ENCODE measurements at regions not wholly inside any gene's neighbourhood (a gene's known extent, or its start where the extent isn't known, plus 50 kb on each side); places are given as distances from the start of the nearest gene placed in this dataset.

- no peak overlapping the region for H2AFZ ChIP-seq (ENCODE audit: low read depth, low read length, severe bottlenecking)
- TF ChIP-seq CTCF (IDR thresholded peaks at IDR 0.05; ENCODE audit: insufficient read depth, low read length, poor library complexity, severe bottlenecking): no peak
These were observed 61.5 kb upstream of the DMAC1 start for GRCh38 chr9:7861086-7861485.

DNA sequence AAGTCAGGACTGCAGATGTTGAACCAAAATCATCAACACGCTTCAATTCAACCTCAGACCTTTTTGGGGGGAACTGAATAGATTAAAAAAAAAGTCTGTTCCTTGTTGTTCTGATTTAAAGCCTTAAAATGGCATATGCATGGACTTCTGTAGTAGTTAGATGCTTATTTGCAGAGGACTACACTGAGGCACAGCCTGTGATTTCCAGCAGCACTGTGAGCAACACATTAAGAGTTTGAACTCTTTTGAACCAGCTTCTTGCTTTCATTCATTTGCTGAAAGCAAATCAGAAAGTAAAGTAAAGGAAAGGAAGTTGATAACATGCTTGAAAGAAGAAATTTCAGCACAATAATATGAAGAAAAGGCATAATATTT lies 60.7 kb upstream of the DMAC1 start:
- TF ChIP-seq EZH2phosphoT487 (conservative IDR thresholded peaks at IDR 0.05; ENCODE audit: low read length): no peak
- no peak for TF ChIP-seq CTCF (IDR thresholded peaks at IDR 0.05; ENCODE audit: insufficient read depth, low read length, poor library complexity, severe bottlenecking)
- Histone ChIP-seq H3K4me2 (ENCODE audit: low read depth, low read length, poor library complexity, severe bottlenecking) (no peak overlapping the region), H3K9me2 (replicated peaks; ENCODE audit: insufficient read depth, low read length) (no peaks in the 10 kb centered on the region), H3K9me3 (ENCODE audit: insufficient read depth, low read length) (0 out of 2 replicates have a peak, but pooled peaks cover 3% of the 10 kb centered on the region), H3F3A (ENCODE audit: insufficient read depth) (no peaks in the 10 kb centered on the region), H3K36me3 (ENCODE audit: low read length) (no peaks in the 10 kb centered on the region), H3K27ac (ENCODE audit: low read depth, low read length) (no peak overlapping the region), H2AFZ (ENCODE audit: low read depth, low read length, severe bottlenecking) (no peak overlapping the region), H4K20me1 (ENCODE audit: low read depth, low read length) (no peaks in the 10 kb centered on the region), H3K9ac (ENCODE audit: low read length) (no peak overlapping the region), H3K27me3 (ENCODE audit: low read length) (0 out of 2 replicates have a peak, but pooled peaks cover 6% of the 10 kb centered on the region), H3K79me2 (ENCODE audit: insufficient read depth, low read length) (no peaks in the 10 kb centered on the region), H3K4me3 (ENCODE audit: insufficient read depth, low read length, poor library complexity, severe bottlenecking) (no peak overlapping the region)

More at GRCh38 chr9:7861086-7861485, 61.5 kb upstream of the DMAC1 start:
- H3K27me3 ChIP-seq (ENCODE audit: low read length): 0 out of 2 replicates have a peak, but pooled peaks cover 6% of the 10 kb centered on the region
- H3K9ac ChIP-seq (ENCODE audit: low read length): no peak overlapping the region
- no peaks in the 10 kb centered on the region for H3F3A ChIP-seq (ENCODE audit: insufficient read depth)
- no peaks in the 10 kb centered on the region for H3K79me2 ChIP-seq (ENCODE audit: insufficient read depth, low read length)
- 0 out of 2 replicates have a peak, but pooled peaks cover 3% of the 10 kb centered on the region for H3K9me3 ChIP-seq (ENCODE audit: insufficient read depth, low read length)
- no peaks in the 10 kb centered on the region for H4K20me1 ChIP-seq (ENCODE audit: low read depth, low read length)
- no peaks in the 10 kb centered on the region for H3K36me3 ChIP-seq (ENCODE audit: low read length)
- no peak overlapping the region for H3K4me2 ChIP-seq (ENCODE audit: low read depth, low read length, poor library complexity, severe bottlenecking)
- no peak overlapping the region for H3K4me3 ChIP-seq (ENCODE audit: insufficient read depth, low read length, poor library complexity, severe bottlenecking)
- H3K27ac ChIP-seq (ENCODE audit: low read depth, low read length): no peak overlapping the region
- H3K9me2 ChIP-seq (replicated peaks; ENCODE audit: insufficient read depth, low read length): no peaks in the 10 kb centered on the region

DNA sequence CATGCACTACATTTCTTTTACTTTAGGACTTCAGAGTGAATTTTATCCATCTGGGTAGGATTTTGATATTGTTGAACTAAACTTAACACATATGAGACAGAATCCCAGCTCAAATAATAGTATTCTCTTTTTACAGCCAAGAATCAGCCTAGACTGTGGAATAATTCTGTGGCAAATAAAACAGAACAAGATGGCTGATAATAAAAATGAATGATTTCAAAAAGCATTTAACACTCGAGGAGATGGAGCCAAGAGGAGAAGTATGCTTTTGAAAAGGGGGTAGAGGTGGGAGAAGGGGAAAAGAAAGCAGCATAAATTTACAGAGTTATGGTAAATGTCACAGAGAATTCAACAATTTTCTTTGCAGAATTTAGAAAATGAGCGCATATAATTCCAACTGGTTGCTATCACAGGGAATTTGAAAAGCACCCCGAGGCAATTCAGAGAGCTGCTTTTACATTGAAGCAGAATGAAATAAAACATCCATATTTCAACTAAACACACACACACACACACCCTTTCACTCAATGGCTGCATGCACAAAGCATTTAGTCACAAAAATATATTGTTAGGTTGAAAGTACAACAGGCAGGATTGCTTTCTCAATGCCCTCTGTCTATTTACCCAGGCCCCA lies 60.2 kb upstream of the DMAC1 start:
- no peak overlapping the region for H3K9ac ChIP-seq (ENCODE audit: low read length)
- no peaks in the 10 kb centered on the region for H3K36me3 ChIP-seq (ENCODE audit: low read length)
- no peaks in the 10 kb centered on the region for H3K9me2 ChIP-seq (replicated peaks; ENCODE audit: insufficient read depth, low read length)
- 0 out of 2 replicates have a peak, but pooled peaks cover 6% of the 10 kb centered on the region for H3K27me3 ChIP-seq (ENCODE audit: low read length)
- H2AFZ ChIP-seq (ENCODE audit: low read depth, low read length, severe bottlenecking): no peak overlapping the region
- no peaks in the 10 kb centered on the region for H3F3A ChIP-seq (ENCODE audit: insufficient read depth)
- no peaks in the 10 kb centered on the region for H4K20me1 ChIP-seq (ENCODE audit: low read depth, low read length)
- 0 out of 2 replicates have a peak, but pooled peaks cover 3% of the 10 kb centered on the region for H3K9me3 ChIP-seq (ENCODE audit: insufficient read depth, low read length)
- no peak overlapping the region for H3K27ac ChIP-seq (ENCODE audit: low read depth, low read length)
- H3K79me2 ChIP-seq (ENCODE audit: insufficient read depth, low read length): no peaks in the 10 kb centered on the region
- TF ChIP-seq EZH2phosphoT487 (conservative IDR thresholded peaks at IDR 0.05; ENCODE audit: low read length): no peak
- no peak for TF ChIP-seq CTCF (IDR thresholded peaks at IDR 0.05; ENCODE audit: insufficient read depth, low read length, poor library complexity, severe bottlenecking)
- H3K4me2 ChIP-seq (ENCODE audit: low read depth, low read length, poor library complexity, severe bottlenecking): no peak overlapping the region
- no peak overlapping the region for H3K4me3 ChIP-seq (ENCODE audit: insufficient read depth, low read length, poor library complexity, severe bottlenecking)
